Transverse colon (tissue), 4 donors: ENCODE measurements at regions not wholly inside any gene's neighbourhood (a gene's known extent, or its start where the extent isn't known, plus 50 kb on each side); places are given as distances from the start of the nearest gene placed in this dataset.
A peak's percentile ranks its signal among the peaks of the same experiment; 100 is the strongest.

Source experiments
- DNase-seq: peaks from one replicate; pipeline ENCODE4 v3.0.0-alpha.2; 2019
- H3K27ac ChIP-seq, 4 donors: fragments of 200-600 bp; sonication (generic); 2 replicates each; pipeline ENCODE4 v1.5.1; 2016 to 2018; ENCODE audit warnings: inconsistent platforms in 4 of 4
- H3K27me3 ChIP-seq: fragments of 200-600 bp; sonication (generic); 2 replicates; pipeline ENCODE4 v1.5.1; 2017; ENCODE audit warnings: inconsistent platforms
- H3K36me3 ChIP-seq, 4 donors: fragments of 200-600 bp; sonication (generic); 2 replicates each; pipeline ENCODE4 v1.5.1; 2017 to 2019; ENCODE audit warnings: inconsistent platforms in 4 of 4
- H3K4me1 ChIP-seq, 4 donors: fragments of 200-600 bp; sonication (generic); 2 replicates each; pipeline ENCODE4 v1.5.1; 2017 to 2020; ENCODE audit warnings: inconsistent platforms in 4 of 4
- H3K4me3 ChIP-seq, 4 donors: fragments of 200-600 bp; sonication (generic); 1 replicate in 1 of 4; 2 replicates in 3 of 4; pipeline versions ENCODE4 v1.5.1 to v1.6.1; 2017 to 2019; ENCODE audit warnings: inconsistent platforms in 4 of 4
- H3K9me3 ChIP-seq, 2 donors: fragments of 200-600 bp; sonication (generic); 2 replicates each; pipeline ENCODE4 v1.5.1; 2017 to 2019; ENCODE audit warnings: inconsistent platforms in 2 of 2
- EP300 ChIP-seq: sonication (generic); formaldehyde crosslinking; IDR thresholded peaks from one replicate; pipeline ENCODE4 v1.6.1; 2017; ENCODE audit warnings: antibody characterized with exemption, low read depth
- POLR2A ChIP-seq: fragments of 450-650 bp; IDR thresholded peaks from one replicate; pipeline ENCODE4 v1.6.1; 2016; ENCODE audit warnings: antibody characterized with exemption, mild to moderate bottlenecking, moderate library complexity
- POLR2AphosphoS5 ChIP-seq, 3 donors: sonication (generic); formaldehyde crosslinking; IDR thresholded peaks; one replicate each; pipeline ENCODE4 v1.6.1; 2016; ENCODE audit warnings: antibody characterized with exemption in 3 of 3
- WGBS, 2 donors: methylation state at CpG; one replicate each; pipeline ENCODE4 v1.1.5; 2018; ENCODE audit warnings: low coverage in 1 of 2; 5-methylcytosine and 5-hydroxymethylcytosine counted together
- in situ Hi-C, 4 donors: fragments of 200-750 bp; cut with MboI; loops; one replicate each; pipeline versions ENCODE4 v1.15.0 to v1.15.1; 2017; ENCODE audit warnings: low sequenced_read_pairs in 3 of 4, low pct_ligation_motif_present in 1 of 4, low pct_unique_long_range_greater_than_20kb in 1 of 4
- intact Hi-C: fragments of 100-400 bp; cut with DNase I; formaldehyde crosslinking; loops from one replicate; pipeline ENCODE4 v1.15.1; 2023; ENCODE audit warnings: low total_unique reads
- TF ChIP-seq, protein P1 (sequence below), 5 experiments: fragments of 200-600 bp in 3 of 5; fragments of 450-650 bp in 2 of 5; sonication (generic) in 3 of 5; IDR thresholded peaks; 1 replicate in 2 of 5; 2 replicates in 3 of 5; pipeline ENCODE4 v1.5.1; 2016 to 2017; ENCODE audit warnings: antibody characterized with exemption in 5 of 5, inconsistent platforms in 3 of 5, mild to moderate bottlenecking in 2 of 5, moderate library complexity in 1 of 5

DNA sequence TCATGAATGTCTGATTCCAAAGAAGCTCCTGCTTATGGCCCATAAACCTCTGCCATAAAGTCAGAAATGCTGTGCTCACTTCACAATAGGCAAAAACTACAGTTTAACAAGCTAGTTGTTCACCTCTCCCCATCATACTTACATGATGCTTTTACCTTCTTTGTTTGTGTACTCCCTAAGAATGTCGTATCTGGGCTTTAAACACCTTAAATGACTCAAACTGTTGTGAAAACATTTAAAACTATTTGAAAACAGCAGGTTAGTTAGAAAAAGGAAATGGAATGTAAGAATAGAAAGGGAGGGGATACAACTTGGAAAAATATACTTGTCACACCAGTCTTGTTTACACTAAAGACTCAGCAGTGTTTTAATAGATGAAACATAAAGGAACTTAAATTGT, 128.2 kb upstream of the AGR3 start:
- intact Hi-C loops: no loop called here
- peaks cover 0 to 19% (median 5%) of the 10 kb centered on the region in 4 donors for H3K4me1 ChIP-seq
- H3K27me3 ChIP-seq: no peaks in the 10 kb centered on the region
- H3K9me3 ChIP-seq: no peaks in the 10 kb centered on the region
- H3K4me3 ChIP-seq: no peak overlapping the region
- no peak for DNase-seq
- WGBS, 2 donors: 29 to 38% methylated on average over 1 of the region's 1 CpG
- in situ Hi-C loops: no loop called here
- H3K27ac ChIP-seq: peak overlapping the region in 2 of 4 donors; percentile 24 to 41
- H3K36me3 ChIP-seq: no peaks in the 10 kb centered on the region
- TF ChIP-seq POLR2AphosphoS5 (IDR thresholded peaks at IDR 0.05) (no peak), EP300 (no peak), POLR2A (no peak)
- TF ChIP-seq, protein P1, sequence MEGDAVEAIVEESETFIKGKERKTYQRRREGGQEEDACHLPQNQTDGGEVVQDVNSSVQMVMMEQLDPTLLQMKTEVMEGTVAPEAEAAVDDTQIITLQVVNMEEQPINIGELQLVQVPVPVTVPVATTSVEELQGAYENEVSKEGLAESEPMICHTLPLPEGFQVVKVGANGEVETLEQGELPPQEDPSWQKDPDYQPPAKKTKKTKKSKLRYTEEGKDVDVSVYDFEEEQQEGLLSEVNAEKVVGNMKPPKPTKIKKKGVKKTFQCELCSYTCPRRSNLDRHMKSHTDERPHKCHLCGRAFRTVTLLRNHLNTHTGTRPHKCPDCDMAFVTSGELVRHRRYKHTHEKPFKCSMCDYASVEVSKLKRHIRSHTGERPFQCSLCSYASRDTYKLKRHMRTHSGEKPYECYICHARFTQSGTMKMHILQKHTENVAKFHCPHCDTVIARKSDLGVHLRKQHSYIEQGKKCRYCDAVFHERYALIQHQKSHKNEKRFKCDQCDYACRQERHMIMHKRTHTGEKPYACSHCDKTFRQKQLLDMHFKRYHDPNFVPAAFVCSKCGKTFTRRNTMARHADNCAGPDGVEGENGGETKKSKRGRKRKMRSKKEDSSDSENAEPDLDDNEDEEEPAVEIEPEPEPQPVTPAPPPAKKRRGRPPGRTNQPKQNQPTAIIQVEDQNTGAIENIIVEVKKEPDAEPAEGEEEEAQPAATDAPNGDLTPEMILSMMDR (IDR thresholded peaks at IDR 0.05): no peak

DNA sequence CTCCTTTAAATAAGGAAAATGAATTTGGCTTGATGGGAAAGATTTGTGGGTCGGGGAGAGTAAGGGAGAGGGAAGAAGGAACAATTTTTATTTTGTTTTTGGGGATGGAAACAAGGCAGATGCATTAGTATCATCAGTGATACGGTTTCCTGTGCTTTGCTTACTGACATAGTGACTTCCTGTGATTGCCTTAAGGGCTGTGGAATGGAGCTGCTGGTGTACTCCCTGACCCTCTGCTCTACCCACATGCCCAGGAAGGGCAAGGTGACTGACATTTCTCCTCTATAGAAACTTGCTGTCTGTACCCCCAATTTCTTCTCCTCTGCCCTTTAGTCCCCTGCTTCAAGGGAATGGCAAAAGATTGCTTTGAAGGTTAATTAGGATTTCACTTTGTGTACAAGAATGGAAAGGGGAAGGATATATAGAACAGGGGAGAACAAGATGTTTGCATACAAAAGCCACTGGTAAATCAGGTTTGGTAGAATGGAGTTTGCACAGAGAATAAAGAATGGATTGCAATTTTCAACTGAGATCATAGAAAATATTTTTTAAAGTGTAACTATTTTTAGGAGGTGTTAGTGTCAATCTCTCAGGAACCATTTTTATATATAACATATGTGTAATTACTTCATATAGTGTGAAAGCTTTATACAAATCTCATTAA, 129.0 kb upstream of the AGR3 start:
- TF ChIP-seq EP300 (no peak), POLR2AphosphoS5 (IDR thresholded peaks at IDR 0.05) (no peak), POLR2A (no peak)
- TF ChIP-seq, protein P1 (IDR thresholded peaks at IDR 0.05): no peak
- in situ Hi-C loops (no loop called here), intact Hi-C loops (no loop called here)

DNA sequence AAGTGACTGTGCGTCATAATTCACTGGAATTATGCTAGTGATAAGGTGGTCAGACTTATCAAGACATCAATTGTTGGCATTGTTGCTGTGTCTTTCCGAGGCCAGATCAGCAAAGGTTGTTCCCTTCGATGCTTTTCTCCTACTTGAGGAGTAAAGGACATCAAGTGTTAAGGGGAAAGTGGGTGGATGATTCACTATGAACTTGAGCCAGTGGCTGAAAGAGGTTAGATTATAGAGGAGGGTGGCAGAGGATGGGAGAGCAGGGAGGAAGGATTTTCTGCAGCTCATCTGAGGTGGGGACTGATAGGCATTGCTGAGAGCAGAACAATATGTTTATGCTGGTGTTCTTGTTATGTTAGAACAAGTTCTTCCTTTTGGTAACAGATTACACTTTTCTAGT, 131.4 kb upstream of the AGR3 start:
- in situ Hi-C loops (no loop called here), intact Hi-C loops (no loop called here)
- Histone ChIP-seq H3K36me3 (no peaks in the 10 kb centered on the region), H3K4me3 (no peak overlapping the region), H3K27me3 (no peaks in the 10 kb centered on the region), H3K27ac (no peak overlapping the region), H3K9me3 (no peaks in the 10 kb centered on the region), H3K4me1 (peaks cover 0 to 15% (median 2%) of the 10 kb centered on the region in 4 donors)
- DNase-seq: no peak
- WGBS, 2 donors: 86 to 87% methylated on average over 3 of the region's 3 CpGs
- TF ChIP-seq EP300: no peak
- no peak for TF ChIP-seq POLR2A
- no peak for TF ChIP-seq POLR2AphosphoS5 (IDR thresholded peaks at IDR 0.05)
- TF ChIP-seq, protein P1 (IDR thresholded peaks at IDR 0.05): no peak

More for the DNA sequence above, 129.0 kb upstream of the AGR3 start:
- H3K4me3 ChIP-seq: no peak overlapping the region
- DNase-seq: no peak
- no peaks in the 10 kb centered on the region for H3K27me3 ChIP-seq
- H3K4me1 ChIP-seq: peaks cover 0 to 15% (median 2%) of the 10 kb centered on the region in 4 donors
- 42 to 53% methylated on average over 2 of the region's 2 CpGs for WGBS, 2 donors
- H3K36me3 ChIP-seq: no peaks in the 10 kb centered on the region
- peak overlapping the region in 1 of 4 donors; percentile 4 for H3K27ac ChIP-seq
- H3K9me3 ChIP-seq: no peaks in the 10 kb centered on the region

DNA sequence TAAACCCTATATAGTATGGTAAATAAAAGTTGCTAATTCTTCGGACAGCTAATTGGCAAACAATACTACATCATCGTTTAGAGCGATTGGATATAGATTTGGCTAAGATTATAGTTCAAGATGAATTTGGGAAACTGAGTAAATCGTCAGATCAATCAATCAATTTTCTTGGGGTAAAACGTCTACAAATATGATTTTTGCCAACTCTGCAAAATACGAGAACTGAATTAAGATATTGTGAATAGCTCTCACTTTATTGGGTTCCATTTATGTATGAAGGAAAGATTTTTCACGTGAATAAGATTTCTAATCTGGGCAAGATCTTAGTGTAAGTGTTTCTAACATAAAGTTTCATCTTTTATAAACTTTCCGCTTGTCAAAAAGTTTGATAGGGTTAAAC, 132.9 kb upstream of the AGR3 start:
- DNase-seq: no peak
- Histone ChIP-seq H3K4me1 (peaks cover 0 to 14% (median 2%) of the 10 kb centered on the region in 4 donors), H3K9me3 (no peaks in the 10 kb centered on the region), H3K27ac (no peak overlapping the region), H3K27me3 (no peaks in the 10 kb centered on the region), H3K4me3 (no peak overlapping the region), H3K36me3 (no peaks in the 10 kb centered on the region)
- intact Hi-C loops (no loop called here), in situ Hi-C loops (no loop called here)
- TF ChIP-seq EP300 (no peak), POLR2AphosphoS5 (IDR thresholded peaks at IDR 0.05) (no peak), POLR2A (no peak)
- TF ChIP-seq, protein P1 (IDR thresholded peaks at IDR 0.05): no peak
- 92 to 98% methylated on average over 8 of the region's 8 CpGs for WGBS, 2 donors
